ENCODE measurements at regions not wholly inside any gene's neighbourhood (a gene's known extent, or its start where the extent isn't known, plus 50 kb on each side); places are given as distances from the start of the nearest gene placed in this dataset.

GRCh38 chr10:4011136-4011812 is 226.3 kb upstream of the KLF6 start:
- no peak overlapping the region for H2BK20ac ChIP-seq (ENCODE audit: low read depth, low read length, poor library complexity, severe bottlenecking)
- H3K27ac ChIP-seq (ENCODE audit: insufficient read length, low read depth, low read length), result no peak overlapping the region
- no peak for TF ChIP-seq CTCF (conservative IDR thresholded peaks at IDR 0.05)
- no peak overlapping the region for H3T11ph ChIP-seq (ENCODE audit: low read length)
- H2AK5ac ChIP-seq (ENCODE audit: insufficient read length, low read length), result no peak overlapping the region
- H3K4ac ChIP-seq (ENCODE audit: low read depth, low read length), result no peak overlapping the region
- Mint-ChIP-seq H3K4me1 (peaks cover 11 to 18% of the 10 kb centered on the region in 2 experiments), H3K27ac (peak overlapping the region in 2 of 3 experiments; percentile 53 to 55; a peak in 1 of 7 replicates), H3K4me3 (no peak overlapping the region), H3K9me3 (no peaks in the 10 kb centered on the region; a peak in 3 of 5 replicates), H3K36me3 (ENCODE audit: insufficient read depth in 1 of 3, low read depth in 3 of 3) (peaks cover 0 to 3% (median 0%) of the 10 kb centered on the region in 3 experiments; a peak in 1 of 7 replicates), H3K27me3 (ENCODE audit: low read depth) (no peaks in the 10 kb centered on the region; the same call in none of the 2 replicates)
- no peak overlapping the region for H3K9ac ChIP-seq (ENCODE audit: extremely low read depth, insufficient read length, low read length)
- H2AFZ ChIP-seq (ENCODE audit: low read length), result no peak overlapping the region
- H3K27me3 ChIP-seq (ENCODE audit: insufficient read depth, low read length), result 0 out of 2 replicates have a peak, but pooled peaks cover 1% of the 10 kb centered on the region
- no peak overlapping the region for H3K23ac ChIP-seq (ENCODE audit: insufficient read length, low read depth, low read length)
- H2BK5ac ChIP-seq (ENCODE audit: insufficient read length, low read length), result no peak overlapping the region
- H3K79me1 ChIP-seq (ENCODE audit: insufficient read depth, low read depth, low read length, poor library complexity, severe bottlenecking), result no peaks in the 10 kb centered on the region
- no peak overlapping the region for H3K14ac ChIP-seq (ENCODE audit: insufficient read depth, low read length)
- no peak overlapping the region for H3K18ac ChIP-seq (ENCODE audit: insufficient read length, low read depth, low read length)
- H4K20me1 ChIP-seq (ENCODE audit: control insufficient read depth, insufficient read depth, insufficient read length), result no peaks in the 10 kb centered on the region
- H2BK120ac ChIP-seq (ENCODE audit: low read depth, low read length, poor library complexity, severe bottlenecking), result no peak overlapping the region
- no CpG with 5 or more reads among the region's 4 CpGs for WGBS (ENCODE audit: extremely low coverage, insufficient read length, low lambda C conversion rate)
- no peak overlapping the region for H3K4me2 ChIP-seq (ENCODE audit: insufficient read depth, insufficient read length, low read length)
- H3K79me2 ChIP-seq (ENCODE audit: insufficient read depth, low read length), result no peaks in the 10 kb centered on the region
- H3K4me1 ChIP-seq (ENCODE audit: insufficient read depth, low read length), result no peaks in the 10 kb centered on the region; the same call in 1 of the 2 replicates
- no peak overlapping the region for H2BK12ac ChIP-seq (ENCODE audit: insufficient read length, low read depth, low read length)
- no peaks in the 10 kb centered on the region for H3K9me3 ChIP-seq (ENCODE audit: control insufficient read depth, low read depth, low read length)
- H2BK15ac ChIP-seq (ENCODE audit: low read depth, low read length), result no peak overlapping the region
- no peak overlapping the region for H4K5ac ChIP-seq (ENCODE audit: insufficient read length, low read depth, low read length)
- no peak overlapping the region for H4K91ac ChIP-seq (ENCODE audit: insufficient read length, low read depth, low read length)
- H3K56ac ChIP-seq (ENCODE audit: insufficient read length, low read depth, low read length), result no peak overlapping the region
- peak; percentile 40 for DNase-seq
- no peaks in the 10 kb centered on the region for H3K23me2 ChIP-seq (ENCODE audit: insufficient read length, low read depth, low read length, poor library complexity, severe bottlenecking)
- H4K8ac ChIP-seq (replicated peaks; ENCODE audit: insufficient read length, low read depth, low read length), result no peak overlapping the region
